ENCODE measurements at regions not wholly inside any gene's neighbourhood (a gene's known extent, or its start where the extent isn't known, plus 50 kb on each side); places are given as distances from the start of the nearest gene placed in this dataset.
"Not testable (repeated sequence)": the region's sequence is repeated elsewhere in the genome, so short reads cannot be mapped to it uniquely, and the experiment has no call there.

GRCh38 chr10:15921423-15921945 lies 61.2 kb upstream of the MINDY3 start:
- H3K27ac ChIP-seq; H3K27me3 ChIP-seq (replicated peaks); H3K4me1 ChIP-seq (replicated peaks); H3K36me3 ChIP-seq; DNase-seq (ENCODE audit: low read depth in 1 of 2, low spot score in 2 of 2); H3K4me3 ChIP-seq; H3K9me3 ChIP-seq (replicated peaks): not testable (repeated sequence)

GRCh38 chr10:15931376-15931775 lies 71.1 kb upstream of the MINDY3 start:
- H3K36me3 ChIP-seq, result no peaks in the 10 kb centered on the region
- no peaks in the 10 kb centered on the region for H3K4me1 ChIP-seq (replicated peaks)
- H3K27ac ChIP-seq, result no peak overlapping the region
- DNase-seq (ENCODE audit: low read depth in 1 of 2, low spot score in 2 of 2), result no peak
- H3K27me3 ChIP-seq (replicated peaks), result no peaks in the 10 kb centered on the region; the same call in 1 of the 2 replicates
- H3K9me3 ChIP-seq (replicated peaks), result no peaks in the 10 kb centered on the region
- H3K4me3 ChIP-seq, result no peak overlapping the region

- H3K4me3 ChIP-seq; H3K27ac ChIP-seq; DNase-seq (ENCODE audit: low read depth in 1 of 2, low spot score in 2 of 2); H3K9me3 ChIP-seq (replicated peaks); H3K36me3 ChIP-seq; H3K27me3 ChIP-seq (replicated peaks); H3K4me1 ChIP-seq (replicated peaks): not testable (repeated sequence)
Observed at GRCh38 chr10:15939543-15939942, 79.2 kb upstream of the MINDY3 start.

GRCh38 chr10:15943426-15943825 lies 83.1 kb upstream of the MINDY3 start:
- DNase-seq (ENCODE audit: low read depth in 1 of 2, low spot score in 2 of 2), result no peak
- H3K36me3 ChIP-seq, result no peaks in the 10 kb centered on the region
- H3K9me3 ChIP-seq (replicated peaks), result no peaks in the 10 kb centered on the region
- H3K4me1 ChIP-seq (replicated peaks), result no peaks in the 10 kb centered on the region
- no peak overlapping the region for H3K4me3 ChIP-seq
- H3K27ac ChIP-seq, result no peak overlapping the region
- no peaks in the 10 kb centered on the region for H3K27me3 ChIP-seq (replicated peaks)

GRCh38 chr10:15954188-15954587 lies 93.9 kb upstream of the MINDY3 start:
- Histone ChIP-seq H3K27me3 (replicated peaks) (0 out of 2 replicates have a peak, but pooled peaks cover 3% of the 10 kb centered on the region), H3K9me3 (replicated peaks) (no peaks in the 10 kb centered on the region), H3K27ac (no peak overlapping the region), H3K4me1 (replicated peaks) (no peaks in the 10 kb centered on the region), H3K4me3 (no peak overlapping the region), H3K36me3 (no peaks in the 10 kb centered on the region)
- no peak for DNase-seq (ENCODE audit: low read depth in 1 of 2, low spot score in 2 of 2)

- H3K4me3 ChIP-seq, result no peak overlapping the region
- no peak for DNase-seq (ENCODE audit: low read depth in 1 of 2, low spot score in 2 of 2)
- peaks cover 3% of the 10 kb centered on the region; the same call in 1 of the 2 replicates for H3K27me3 ChIP-seq (replicated peaks)
- H3K4me1 ChIP-seq (replicated peaks), result no peaks in the 10 kb centered on the region
- H3K9me3 ChIP-seq (replicated peaks), result no peaks in the 10 kb centered on the region
- H3K36me3 ChIP-seq, result no peaks in the 10 kb centered on the region
- no peak overlapping the region for H3K27ac ChIP-seq
Observed at GRCh38 chr10:15960277-15960676, 100.0 kb upstream of the MINDY3 start.

- DNase-seq (ENCODE audit: low read depth in 1 of 2, low spot score in 2 of 2); H3K27ac ChIP-seq; H3K4me3 ChIP-seq; H3K4me1 ChIP-seq (replicated peaks); H3K36me3 ChIP-seq; H3K9me3 ChIP-seq (replicated peaks): not testable (repeated sequence)
- H3K27me3 ChIP-seq (replicated peaks), result peaks cover 20% of the 10 kb centered on the region
Observed at GRCh38 chr10:15972736-15973135, 112.4 kb upstream of the MINDY3 start.

- no peaks in the 10 kb centered on the region for H3K9me3 ChIP-seq (replicated peaks)
- peaks cover 9% of the 10 kb centered on the region for H3K27me3 ChIP-seq (replicated peaks)
- H3K4me1 ChIP-seq (replicated peaks), result no peaks in the 10 kb centered on the region
- DNase-seq (ENCODE audit: low read depth in 1 of 2, low spot score in 2 of 2), result no peak
- no peak overlapping the region for H3K4me3 ChIP-seq
- no peak overlapping the region for H3K27ac ChIP-seq
- no peaks in the 10 kb centered on the region for H3K36me3 ChIP-seq
Observed at GRCh38 chr10:15985690-15986089, 125.4 kb upstream of the MINDY3 start.

- peaks cover 9% of the 10 kb centered on the region for H3K27me3 ChIP-seq (replicated peaks)
Observed at GRCh38 chr10:15990535-15991129, 130.3 kb upstream of the MINDY3 start.

GRCh38 chr10:15997313-15997712 lies 137.0 kb upstream of the MINDY3 start:
- Histone ChIP-seq H3K4me3 (no peak overlapping the region), H3K27ac (no peak overlapping the region)
- DNase-seq (ENCODE audit: low read depth in 1 of 2, low spot score in 2 of 2), result no peak

More at GRCh38 chr10:15990535-15991129, 130.3 kb upstream of the MINDY3 start:
- H3K4me3 ChIP-seq, result no peak overlapping the region
- no peaks in the 10 kb centered on the region for H3K9me3 ChIP-seq (replicated peaks)
- no peak for DNase-seq (ENCODE audit: low read depth in 1 of 2, low spot score in 2 of 2)
- no peaks in the 10 kb centered on the region for H3K4me1 ChIP-seq (replicated peaks)
- no peaks in the 10 kb centered on the region for H3K36me3 ChIP-seq
- H3K27ac ChIP-seq, result no peak overlapping the region

GRCh38 chr10:16001581-16001980 lies 141.3 kb upstream of the MINDY3 start:
- no peak overlapping the region for H3K27ac ChIP-seq
- H3K36me3 ChIP-seq, result no peaks in the 10 kb centered on the region
- H3K9me3 ChIP-seq (replicated peaks), result no peaks in the 10 kb centered on the region
- H3K4me3 ChIP-seq, result no peak overlapping the region
- H3K27me3 ChIP-seq (replicated peaks), result no peaks in the 10 kb centered on the region
- H3K4me1 ChIP-seq (replicated peaks), result no peaks in the 10 kb centered on the region
- no peak for DNase-seq (ENCODE audit: low read depth in 1 of 2, low spot score in 2 of 2)

More at GRCh38 chr10:15997313-15997712, 137.0 kb upstream of the MINDY3 start:
- Histone ChIP-seq H3K36me3 (no peaks in the 10 kb centered on the region), H3K27me3 (replicated peaks) (no peaks in the 10 kb centered on the region), H3K9me3 (replicated peaks) (no peaks in the 10 kb centered on the region), H3K4me1 (replicated peaks) (no peaks in the 10 kb centered on the region)

GRCh38 chr10:16009785-16010184 lies 149.5 kb upstream of the MINDY3 start:
- Histone ChIP-seq H3K27me3 (replicated peaks) (no peaks in the 10 kb centered on the region), H3K9me3 (replicated peaks) (no peaks in the 10 kb centered on the region), H3K4me3 (no peak overlapping the region), H3K27ac (no peak overlapping the region), H3K4me1 (replicated peaks) (no peaks in the 10 kb centered on the region), H3K36me3 (no peaks in the 10 kb centered on the region)
- DNase-seq (ENCODE audit: low read depth in 1 of 2, low spot score in 2 of 2), result no peak

GRCh38 chr10:16011548-16011947 lies 151.2 kb upstream of the MINDY3 start:
- Histone ChIP-seq H3K4me3 (no peak overlapping the region), H3K36me3 (no peaks in the 10 kb centered on the region), H3K27ac (no peak overlapping the region), H3K4me1 (replicated peaks) (no peaks in the 10 kb centered on the region), H3K27me3 (replicated peaks) (no peaks in the 10 kb centered on the region), H3K9me3 (replicated peaks) (no peaks in the 10 kb centered on the region)
- DNase-seq (ENCODE audit: low read depth in 1 of 2, low spot score in 2 of 2), result no peak

- Histone ChIP-seq H3K36me3 (no peaks in the 10 kb centered on the region), H3K4me3 (no peak overlapping the region), H3K27ac (no peak overlapping the region), H3K27me3 (replicated peaks) (no peaks in the 10 kb centered on the region), H3K4me1 (replicated peaks) (no peaks in the 10 kb centered on the region), H3K9me3 (replicated peaks) (no peaks in the 10 kb centered on the region)
- no peak for DNase-seq (ENCODE audit: low read depth in 1 of 2, low spot score in 2 of 2)
Observed at GRCh38 chr10:16014469-16014868, 154.2 kb upstream of the MINDY3 start.

- no peak for DNase-seq (ENCODE audit: low read depth in 1 of 2, low spot score in 2 of 2)
- H3K9me3 ChIP-seq (replicated peaks), result no peaks in the 10 kb centered on the region
- no peaks in the 10 kb centered on the region for H3K4me1 ChIP-seq (replicated peaks)
- no peak overlapping the region for H3K4me3 ChIP-seq
- no peaks in the 10 kb centered on the region for H3K36me3 ChIP-seq
- no peak overlapping the region for H3K27ac ChIP-seq
- H3K27me3 ChIP-seq (replicated peaks), result no peaks in the 10 kb centered on the region
Observed at GRCh38 chr10:16016688-16017087, 156.4 kb upstream of the MINDY3 start.
